SU-DHL-6 (cell line): ENCODE measurements at regions not wholly inside any gene's neighbourhood (a gene's known extent, or its start where the extent isn't known, plus 50 kb on each side); places are given as distances from the start of the nearest gene placed in this dataset.

Source experiments
- H2AFZ ChIP-seq: fragments of 200-600 bp; sonication (generic); 2 replicates; pipeline ENCODE4 v1.6.1; 2014; ENCODE audit warnings: low read depth, mild to moderate bottlenecking, moderate library complexity, mixed read lengths, antibody characterized with exemption, low read length; ENCODE audit not compliant: severe bottlenecking
- H3F3A ChIP-seq: fragments of 200-600 bp; shearing (Covaris generic); 2 replicates; pipeline ENCODE4 v1.6.0; 2016; ENCODE audit warnings: antibody characterized with exemption, mild to moderate bottlenecking; ENCODE audit not compliant: insufficient read depth
- H3K27ac ChIP-seq: fragments of 200-600 bp; sonication (generic); 2 replicates; pipeline ENCODE4 v1.5.1; 2016; ENCODE audit warnings: low read depth, mild to moderate bottlenecking, low read length, moderate library complexity, mixed read lengths
- H3K27me3 ChIP-seq: fragments of 200-600 bp; sonication (generic), shearing (Covaris generic); 2 replicates; pipeline ENCODE4 v1.6.0; 2014; ENCODE audit warnings: mild to moderate bottlenecking, low read length
- H3K36me3 ChIP-seq: fragments of 200-600 bp; sonication (generic); 2 replicates; pipeline ENCODE4 v1.6.1; 2014; ENCODE audit warnings: mild to moderate bottlenecking, low read length, mixed read lengths
- H3K4me2 ChIP-seq: fragments of 300-600, 200-600 bp; shearing (Covaris generic), sonication (generic); 2 replicates; pipeline ENCODE4 v1.6.0; 2014; ENCODE audit warnings: low read length, low read depth, mild to moderate bottlenecking; ENCODE audit not compliant: poor library complexity, severe bottlenecking
- H3K4me3 ChIP-seq: fragments of 200-600 bp; sonication (generic); 2 replicates; pipeline ENCODE4 v1.5.1; 2014; ENCODE audit warnings: antibody characterized with exemption, low read length, mild to moderate bottlenecking, mixed read lengths; ENCODE audit not compliant: insufficient read depth, poor library complexity, severe bottlenecking
- H3K79me2 ChIP-seq: fragments of 200-600 bp; sonication (generic); 2 replicates; pipeline ENCODE4 v1.6.1; 2014; ENCODE audit warnings: mild to moderate bottlenecking, low read length, moderate library complexity; ENCODE audit not compliant: insufficient read depth
- H3K9ac ChIP-seq: fragments of 200-600 bp; sonication (generic); 2 replicates; pipeline ENCODE4 v1.7.0; 2014; ENCODE audit warnings: mild to moderate bottlenecking, low read length
- H3K9me2 ChIP-seq: fragments of 200-600 bp; sonication (generic); replicated peaks from 2 replicates; pipeline ENCODE4 v1.6.1; 2014; ENCODE audit warnings: low read length; ENCODE audit not compliant: insufficient read depth
- H3K9me3 ChIP-seq: fragments of 200-600 bp; sonication (generic); 2 replicates; pipeline ENCODE4 v1.6.1; 2014; ENCODE audit warnings: low read length, mixed read lengths; ENCODE audit not compliant: insufficient read depth
- H4K20me1 ChIP-seq: fragments of 200-600 bp; sonication (generic); 2 replicates; pipeline ENCODE4 v1.6.1; 2014; ENCODE audit warnings: low read depth, mild to moderate bottlenecking, antibody characterized with exemption, low read length, moderate library complexity, mixed read lengths
- EZH2phosphoT487 ChIP-seq: fragments of 200-600 bp; sonication (generic), shearing (Covaris generic); conservative IDR thresholded peaks from 2 replicates; pipeline ENCODE4 v1.6.1; 2018; ENCODE audit warnings: mild to moderate bottlenecking, antibody characterized with exemption, low read length, moderate library complexity, mixed read lengths
- TF ChIP-seq, protein P1 (sequence below): fragments of 200-600 bp; sonication (generic); IDR thresholded peaks from one replicate; pipeline ENCODE4 v1.5.1; 2017; ENCODE audit warnings: antibody characterized with exemption, mild to moderate bottlenecking, low read length, moderate library complexity; ENCODE audit not compliant: insufficient read depth, poor library complexity, severe bottlenecking

DNA sequence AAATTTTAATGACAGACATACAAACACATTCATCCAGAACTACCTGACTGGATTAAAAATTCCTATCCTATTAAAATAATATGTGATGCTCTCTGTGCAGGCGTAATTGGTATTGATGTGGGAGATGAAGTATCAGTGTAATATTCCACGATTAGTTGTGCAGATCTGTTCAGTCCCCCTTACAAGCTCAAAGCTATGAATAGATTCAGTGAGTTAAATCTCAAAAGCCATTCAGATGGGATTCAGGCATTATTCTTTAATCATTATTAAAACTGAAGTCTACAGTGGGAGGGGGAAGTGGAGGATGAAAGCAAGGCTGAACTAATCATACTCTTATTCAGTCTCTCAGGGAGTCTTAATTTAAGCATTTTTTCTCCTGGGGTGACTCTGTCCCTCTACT, 855.8 kb downstream of the EFNA5 start:
- Histone ChIP-seq H3K9ac (no peak overlapping the region), H3K9me3 (no peaks in the 10 kb centered on the region)
- TF ChIP-seq, protein P1, sequence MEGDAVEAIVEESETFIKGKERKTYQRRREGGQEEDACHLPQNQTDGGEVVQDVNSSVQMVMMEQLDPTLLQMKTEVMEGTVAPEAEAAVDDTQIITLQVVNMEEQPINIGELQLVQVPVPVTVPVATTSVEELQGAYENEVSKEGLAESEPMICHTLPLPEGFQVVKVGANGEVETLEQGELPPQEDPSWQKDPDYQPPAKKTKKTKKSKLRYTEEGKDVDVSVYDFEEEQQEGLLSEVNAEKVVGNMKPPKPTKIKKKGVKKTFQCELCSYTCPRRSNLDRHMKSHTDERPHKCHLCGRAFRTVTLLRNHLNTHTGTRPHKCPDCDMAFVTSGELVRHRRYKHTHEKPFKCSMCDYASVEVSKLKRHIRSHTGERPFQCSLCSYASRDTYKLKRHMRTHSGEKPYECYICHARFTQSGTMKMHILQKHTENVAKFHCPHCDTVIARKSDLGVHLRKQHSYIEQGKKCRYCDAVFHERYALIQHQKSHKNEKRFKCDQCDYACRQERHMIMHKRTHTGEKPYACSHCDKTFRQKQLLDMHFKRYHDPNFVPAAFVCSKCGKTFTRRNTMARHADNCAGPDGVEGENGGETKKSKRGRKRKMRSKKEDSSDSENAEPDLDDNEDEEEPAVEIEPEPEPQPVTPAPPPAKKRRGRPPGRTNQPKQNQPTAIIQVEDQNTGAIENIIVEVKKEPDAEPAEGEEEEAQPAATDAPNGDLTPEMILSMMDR = no peak
- TF ChIP-seq EZH2phosphoT487 = no peak

DNA sequence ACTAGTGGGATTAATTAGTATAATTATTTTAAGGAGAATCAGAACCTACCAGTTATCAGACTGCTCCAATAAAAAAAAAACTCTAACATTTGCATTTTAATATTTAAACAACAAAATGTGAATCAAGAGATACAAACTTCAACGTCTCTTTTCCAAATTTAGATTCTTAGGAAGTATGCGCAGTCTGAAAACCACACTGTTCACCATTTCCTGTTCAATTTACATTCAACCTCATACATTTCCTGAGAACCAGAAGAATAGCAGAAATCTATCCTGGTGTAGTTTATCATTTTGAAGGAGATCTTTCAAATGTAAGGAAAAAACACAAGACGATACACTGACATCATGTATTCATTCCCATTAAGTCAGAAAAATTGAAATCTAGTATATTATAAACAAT, 869.2 kb downstream of the EFNA5 start:
- no peaks in the 10 kb centered on the region for H4K20me1 ChIP-seq
- H3K4me3 ChIP-seq = no peak overlapping the region
- H3K27me3 ChIP-seq = no peaks in the 10 kb centered on the region
- no peaks in the 10 kb centered on the region for H3K36me3 ChIP-seq
- TF ChIP-seq, protein P1 = no peak
- TF ChIP-seq EZH2phosphoT487 = no peak
- H3F3A ChIP-seq = no peaks in the 10 kb centered on the region
- H2AFZ ChIP-seq = no peak overlapping the region
- no peaks in the 10 kb centered on the region for H3K79me2 ChIP-seq
- H3K9ac ChIP-seq = no peak overlapping the region
- no peak overlapping the region for H3K4me2 ChIP-seq
- no peaks in the 10 kb centered on the region for H3K9me3 ChIP-seq
- no peaks in the 10 kb centered on the region for H3K9me2 ChIP-seq
- H3K27ac ChIP-seq = no peak overlapping the region

More for the DNA sequence above, 855.8 kb downstream of the EFNA5 start:
- Histone ChIP-seq H3K36me3 (no peaks in the 10 kb centered on the region), H3K4me2 (no peak overlapping the region), H3K27me3 (no peaks in the 10 kb centered on the region), H3F3A (no peaks in the 10 kb centered on the region), H3K9me2 (no peaks in the 10 kb centered on the region), H4K20me1 (no peaks in the 10 kb centered on the region), H3K27ac (no peak overlapping the region), H3K79me2 (no peaks in the 10 kb centered on the region), H2AFZ (no peak overlapping the region), H3K4me3 (no peak overlapping the region)

DNA sequence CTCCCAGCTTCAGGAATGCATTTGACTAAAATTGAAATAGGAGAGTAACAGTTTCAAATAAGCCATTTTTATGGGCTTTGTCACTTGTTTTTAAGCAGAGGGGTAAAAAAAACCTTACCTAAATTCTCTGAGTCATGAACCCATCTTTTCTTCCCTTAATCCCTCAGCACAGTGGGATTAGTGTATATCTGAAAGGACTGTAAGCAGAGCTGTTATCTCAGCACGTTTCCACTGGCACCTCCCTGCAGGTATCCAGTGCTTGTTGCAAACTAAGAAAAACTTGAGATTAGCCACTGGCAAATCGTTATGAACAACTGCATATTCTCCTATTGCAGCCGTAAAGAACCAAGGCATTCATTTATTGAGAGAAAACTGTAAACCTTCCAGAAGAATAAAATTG, 872.7 kb downstream of the EFNA5 start:
- H3K9me2 ChIP-seq = no peaks in the 10 kb centered on the region
- no peaks in the 10 kb centered on the region for H3K79me2 ChIP-seq
- no peak for TF ChIP-seq EZH2phosphoT487
- TF ChIP-seq, protein P1 = no peak
- no peaks in the 10 kb centered on the region for H3K27me3 ChIP-seq
- H3K27ac ChIP-seq = no peak overlapping the region
- no peak overlapping the region for H3K9ac ChIP-seq
- H3K9me3 ChIP-seq = no peaks in the 10 kb centered on the region
- H4K20me1 ChIP-seq = no peaks in the 10 kb centered on the region
- no peaks in the 10 kb centered on the region for H3K36me3 ChIP-seq
- no peak overlapping the region for H2AFZ ChIP-seq
- H3K4me3 ChIP-seq = no peak overlapping the region
- no peak overlapping the region for H3K4me2 ChIP-seq
- no peaks in the 10 kb centered on the region for H3F3A ChIP-seq
